Esophagus squamous epithelium (tissue), 5 donors: ENCODE measurements at regions not wholly inside any gene's neighbourhood (a gene's known extent, or its start where the extent isn't known, plus 50 kb on each side); places are given as distances from the start of the nearest gene placed in this dataset.

Source experiments
- DNase-seq: peaks from one replicate; lab custom pipeline; 2025; lab: John Stamatoyannopoulos, UW
- H3K27ac ChIP-seq, 4 donors: fragments of 200-600 bp; sonication (generic); one replicate each; pipeline ENCODE4 v1.5.1; 2016 to 2019; ENCODE audit warnings: mild to moderate bottlenecking in 1 of 4
- H3K27me3 ChIP-seq, 4 donors: fragments of 200-600 bp; sonication (generic); 1 replicate in 3 of 4; 2 replicates in 1 of 4; pipeline versions ENCODE4 v1.5.1 to v1.6.0; 2017 to 2021; ENCODE audit warnings: antibody characterized with exemption in 1 of 4
- H3K36me3 ChIP-seq, 3 donors: fragments of 200-600 bp; sonication (generic); one replicate each; pipeline ENCODE4 v1.5.1; 2016 to 2019
- H3K4me1 ChIP-seq, 3 donors: fragments of 200-600 bp; sonication (generic); one replicate each; pipeline ENCODE4 v1.5.1; 2017 to 2019
- H3K4me3 ChIP-seq, 4 donors: fragments of 200-600 bp; sonication (generic); 1 replicate in 3 of 4; 2 replicates in 1 of 4; pipeline ENCODE4 v1.5.1; 2016 to 2019; ENCODE audit warnings: mild to moderate bottlenecking in 2 of 4, moderate library complexity in 1 of 4
- H3K9me3 ChIP-seq, 3 donors: fragments of 200-600 bp; sonication (generic); one replicate each; pipeline ENCODE4 v1.5.1; 2016 to 2019
- POLR2A ChIP-seq, 4 donors: fragments of 450-650 bp; IDR thresholded peaks; one replicate each; pipeline ENCODE4 v1.6.1; 2017; ENCODE audit warnings: antibody characterized with exemption in 4 of 4, mild to moderate bottlenecking in 4 of 4, moderate library complexity in 3 of 4
- WGBS, 2 donors: methylation state at CpG; one replicate each; pipeline ENCODE4 v1.1.5; 2018; 5-methylcytosine and 5-hydroxymethylcytosine counted together
- intact Hi-C: fragments of 100-400 bp; cut with DNase I; formaldehyde crosslinking; loops from one replicate; pipeline ENCODE4 v1.15.0; 2022
- TF ChIP-seq, protein P1 (sequence below), 6 experiments: fragments of 450-650 bp in 4 of 6; fragments of 200-600 bp in 2 of 6; sonication (generic) in 2 of 6; IDR thresholded peaks; one replicate each; pipeline ENCODE4 v1.5.1; 2016 to 2019; ENCODE audit warnings: antibody characterized with exemption in 6 of 6, mild to moderate bottlenecking in 4 of 6, moderate library complexity in 4 of 6
- donor health status: DM: yes; HTN: yes; CAD: no.

DNA sequence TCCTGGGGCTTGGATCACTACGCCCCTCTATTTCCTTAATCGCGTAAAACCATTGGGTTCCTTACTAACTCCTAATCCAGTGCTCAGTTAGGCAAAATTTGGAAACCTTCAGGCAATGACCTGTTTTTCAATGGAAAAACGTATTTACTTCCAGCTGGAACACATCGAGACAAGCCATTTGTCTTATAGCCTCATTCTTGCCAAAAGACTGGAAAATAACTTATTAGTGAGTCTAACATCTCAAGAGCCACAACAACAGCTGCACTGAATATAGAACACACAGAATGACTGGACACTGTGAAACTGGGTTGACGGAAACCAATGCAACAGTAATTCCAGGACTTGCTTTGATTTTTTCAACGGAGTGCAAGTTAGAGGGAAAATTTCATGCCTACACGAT is 125.2 kb upstream of the MAP3K7 start:
- no peaks in the 10 kb centered on the region for H3K27me3 ChIP-seq
- DNase-seq: no peak
- H3K4me1 ChIP-seq: peaks cover 0 to 10% (median 0%) of the 10 kb centered on the region in 3 donors
- H3K36me3 ChIP-seq: no peaks in the 10 kb centered on the region
- TF ChIP-seq POLR2A (IDR thresholded peaks at IDR 0.05): no peak
- TF ChIP-seq, protein P1, sequence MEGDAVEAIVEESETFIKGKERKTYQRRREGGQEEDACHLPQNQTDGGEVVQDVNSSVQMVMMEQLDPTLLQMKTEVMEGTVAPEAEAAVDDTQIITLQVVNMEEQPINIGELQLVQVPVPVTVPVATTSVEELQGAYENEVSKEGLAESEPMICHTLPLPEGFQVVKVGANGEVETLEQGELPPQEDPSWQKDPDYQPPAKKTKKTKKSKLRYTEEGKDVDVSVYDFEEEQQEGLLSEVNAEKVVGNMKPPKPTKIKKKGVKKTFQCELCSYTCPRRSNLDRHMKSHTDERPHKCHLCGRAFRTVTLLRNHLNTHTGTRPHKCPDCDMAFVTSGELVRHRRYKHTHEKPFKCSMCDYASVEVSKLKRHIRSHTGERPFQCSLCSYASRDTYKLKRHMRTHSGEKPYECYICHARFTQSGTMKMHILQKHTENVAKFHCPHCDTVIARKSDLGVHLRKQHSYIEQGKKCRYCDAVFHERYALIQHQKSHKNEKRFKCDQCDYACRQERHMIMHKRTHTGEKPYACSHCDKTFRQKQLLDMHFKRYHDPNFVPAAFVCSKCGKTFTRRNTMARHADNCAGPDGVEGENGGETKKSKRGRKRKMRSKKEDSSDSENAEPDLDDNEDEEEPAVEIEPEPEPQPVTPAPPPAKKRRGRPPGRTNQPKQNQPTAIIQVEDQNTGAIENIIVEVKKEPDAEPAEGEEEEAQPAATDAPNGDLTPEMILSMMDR (IDR thresholded peaks at IDR 0.05): no peak
- H3K9me3 ChIP-seq: no peaks in the 10 kb centered on the region
- no peak overlapping the region for H3K4me3 ChIP-seq
- intact Hi-C loops: no loop called here
- 37% methylated on average over 8 of the region's 8 CpGs for WGBS, 2 donors
- H3K27ac ChIP-seq: peak overlapping the region in 1 of 4 donors; percentile 1

GRCh38 chr6:90709431-90709996 is 122.6 kb upstream of the MAP3K7 start:
- no peaks in the 10 kb centered on the region for H3K4me1 ChIP-seq
- intact Hi-C loops: no loop called here
- no peak overlapping the region for H3K4me3 ChIP-seq
- 60 to 71% methylated on average over 3 of the region's 3 CpGs for WGBS, 2 donors
- no peak overlapping the region for H3K27ac ChIP-seq
- H3K9me3 ChIP-seq: no peaks in the 10 kb centered on the region
- no peak for DNase-seq
- TF ChIP-seq, protein P1 (IDR thresholded peaks at IDR 0.05): no peak
- no peak for TF ChIP-seq POLR2A (IDR thresholded peaks at IDR 0.05)
- no peaks in the 10 kb centered on the region for H3K27me3 ChIP-seq
- no peaks in the 10 kb centered on the region for H3K36me3 ChIP-seq

- TF ChIP-seq POLR2A (IDR thresholded peaks at IDR 0.05): no peak
- TF ChIP-seq, protein P1 (IDR thresholded peaks at IDR 0.05): no peak
- H3K4me3 ChIP-seq: no peak overlapping the region
- H3K9me3 ChIP-seq: no peaks in the 10 kb centered on the region
- no peaks in the 10 kb centered on the region for H3K36me3 ChIP-seq
- H3K4me1 ChIP-seq: no peaks in the 10 kb centered on the region
- no peak overlapping the region for H3K27ac ChIP-seq
- 67 to 71% methylated on average over 5 of the region's 5 CpGs for WGBS, 2 donors
- no peaks in the 10 kb centered on the region for H3K27me3 ChIP-seq
- intact Hi-C loops: no loop called here
- DNase-seq: no peak
These were observed 121.4 kb upstream of the MAP3K7 start for GRCh38 chr6:90708206-90708737.

DNA sequence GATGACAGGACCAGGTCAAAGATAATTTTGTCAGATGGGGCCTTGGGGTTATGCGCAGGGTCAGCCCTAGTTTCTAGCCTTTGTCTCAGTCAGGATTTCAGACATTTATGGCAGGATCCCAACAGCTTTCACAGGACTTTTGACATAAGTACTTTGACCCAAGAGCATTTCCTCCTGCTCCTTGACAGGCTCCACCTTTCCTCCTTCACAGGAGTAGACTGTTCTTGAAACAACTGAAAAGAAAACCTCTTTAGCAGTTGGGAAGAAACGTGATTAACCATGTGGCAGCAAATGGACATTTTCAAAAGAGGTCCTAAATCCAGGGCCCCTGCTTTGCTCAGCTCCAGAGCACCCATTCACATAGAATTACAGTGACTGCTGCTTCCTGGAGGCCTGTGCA is 120.4 kb upstream of the MAP3K7 start:
- no peaks in the 10 kb centered on the region for H3K36me3 ChIP-seq
- intact Hi-C loops: no loop called here
- no peak for DNase-seq
- 67 to 88% methylated on average over 2 of the region's 2 CpGs for WGBS, 2 donors
- H3K9me3 ChIP-seq: no peaks in the 10 kb centered on the region
- no peak for TF ChIP-seq POLR2A (IDR thresholded peaks at IDR 0.05)
- TF ChIP-seq, protein P1 (IDR thresholded peaks at IDR 0.05): no peak
- no peaks in the 10 kb centered on the region for H3K4me1 ChIP-seq
- no peaks in the 10 kb centered on the region for H3K27me3 ChIP-seq
- H3K4me3 ChIP-seq: no peak overlapping the region
- H3K27ac ChIP-seq: no peak overlapping the region

DNA sequence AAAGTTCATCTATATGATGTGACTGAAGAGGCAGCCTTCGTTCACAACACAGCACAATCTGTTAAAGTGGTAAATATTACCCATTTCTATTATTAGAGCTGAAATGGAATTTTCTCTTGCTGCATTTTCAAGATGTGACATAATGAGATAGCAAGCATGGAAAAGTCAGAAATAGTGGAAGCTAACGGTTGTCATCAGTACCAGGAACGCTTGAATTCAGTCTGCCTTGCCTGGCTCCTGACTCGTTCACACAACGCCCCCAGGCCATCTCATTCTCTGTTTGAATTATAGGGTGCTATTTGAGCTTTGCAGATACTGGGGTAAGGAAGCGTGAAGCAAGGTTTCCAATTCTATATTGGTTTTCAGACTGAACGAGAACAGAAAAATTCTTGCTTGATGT is 116.5 kb upstream of the MAP3K7 start:
- no peaks in the 10 kb centered on the region for H3K9me3 ChIP-seq
- H3K27ac ChIP-seq: no peak overlapping the region
- H3K36me3 ChIP-seq: no peaks in the 10 kb centered on the region
- H3K4me1 ChIP-seq: no peaks in the 10 kb centered on the region
- no peak for TF ChIP-seq POLR2A (IDR thresholded peaks at IDR 0.05)
- TF ChIP-seq, protein P1 (IDR thresholded peaks at IDR 0.05): no peak
- intact Hi-C loops: no loop called here
- WGBS, 2 donors: 57 to 60% methylated on average over 7 of the region's 7 CpGs
- no peak overlapping the region for H3K4me3 ChIP-seq
- no peaks in the 10 kb centered on the region for H3K27me3 ChIP-seq
- DNase-seq: no peak
